ENCODE measurements at regions not wholly inside any gene's neighbourhood (a gene's known extent, or its start where the extent isn't known, plus 50 kb on each side); places are given as distances from the start of the nearest gene placed in this dataset.

- TF ChIP-seq CHD1 (IDR thresholded peaks at IDR 0.05; ENCODE audit: low read depth, low read length) (no peak), RFX5 (IDR thresholded peaks at IDR 0.05; ENCODE audit: low read depth, low read length) (no peak), CTCF (conservative IDR thresholded peaks at IDR 0.05; ENCODE audit: low read depth, low read length) (no peak), BHLHE40 (IDR thresholded peaks at IDR 0.05; ENCODE audit: low read depth, low read length) (no peak), POLR2A (IDR thresholded peaks at IDR 0.05; ENCODE audit: low read depth, low read length) (no peak), SMC3 (IDR thresholded peaks at IDR 0.05; ENCODE audit: low read depth, low read length) (no peak), CEBPB (IDR thresholded peaks at IDR 0.05; ENCODE audit: low read depth, low read length) (no peak)
Observed at GRCh38 chr5:109989994-109990722, 300.4 kb downstream of the MAN2A1 start.

All from IMR-90 (cell line).